NCI-H460 (cell line): ENCODE measurements at regions not wholly inside any gene's neighbourhood (a gene's known extent, or its start where the extent isn't known, plus 50 kb on each side); places are given as distances from the start of the nearest gene placed in this dataset.

Experiments
- DNase-seq: peaks from one replicate; pipeline ENCODE4 v3.0.0-alpha.2; 2016; ENCODE audit warnings: low read depth; ENCODE audit errors: extremely low read depth

GRCh38 chr15:94059013-94059587 lies 172.3 kb upstream of the MCTP2 start:
- no peak for DNase-seq

DNA sequence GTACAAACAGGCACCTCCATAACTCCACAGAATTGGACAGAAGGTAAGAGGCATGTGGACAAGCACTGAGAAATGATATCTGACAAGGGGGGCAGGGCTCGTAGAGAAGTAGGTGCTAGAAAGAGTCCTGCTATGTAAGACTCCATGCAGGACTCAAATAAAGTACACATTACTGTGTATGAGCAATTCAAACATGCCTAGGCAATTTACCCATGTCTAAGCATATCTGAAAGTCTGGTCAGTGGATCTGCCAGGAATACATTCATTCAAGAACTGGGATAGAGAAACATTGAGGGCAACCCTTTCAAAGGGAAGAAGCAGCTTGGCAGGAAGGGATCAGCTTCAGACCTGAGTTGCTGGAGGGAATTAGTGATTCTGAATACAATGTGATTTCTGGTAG lies 174.1 kb upstream of the MCTP2 start:
- DNase-seq, result no peak

GRCh38 chr15:94056314-94056713 lies 175.0 kb upstream of the MCTP2 start:
- no peak for DNase-seq

DNA sequence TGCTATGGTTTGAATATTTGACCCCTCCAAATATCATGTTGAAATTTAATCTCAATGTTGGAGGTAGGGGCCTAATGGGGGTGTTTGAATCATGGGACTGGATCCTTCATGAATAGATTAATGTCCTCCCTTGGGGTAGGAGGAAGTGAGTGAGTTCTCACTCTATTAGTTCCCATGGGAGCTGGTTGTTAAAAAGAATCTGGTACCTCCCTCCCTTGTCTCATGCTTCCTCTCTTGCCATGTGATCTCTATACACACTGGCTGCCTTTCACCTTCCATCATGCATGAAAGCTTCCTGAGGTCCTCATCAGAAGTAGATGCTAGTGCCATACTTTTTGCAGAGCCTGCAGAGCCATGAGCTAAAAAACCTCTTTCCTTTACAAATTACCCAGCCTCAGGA lies 177.7 kb upstream of the MCTP2 start:
- no peak for DNase-seq

- no peak for DNase-seq
Measured at GRCh38 chr15:94052711-94053110, 178.7 kb upstream of the MCTP2 start.

GRCh38 chr15:94047566-94047965 lies 183.8 kb upstream of the MCTP2 start:
- no peak for DNase-seq

DNA sequence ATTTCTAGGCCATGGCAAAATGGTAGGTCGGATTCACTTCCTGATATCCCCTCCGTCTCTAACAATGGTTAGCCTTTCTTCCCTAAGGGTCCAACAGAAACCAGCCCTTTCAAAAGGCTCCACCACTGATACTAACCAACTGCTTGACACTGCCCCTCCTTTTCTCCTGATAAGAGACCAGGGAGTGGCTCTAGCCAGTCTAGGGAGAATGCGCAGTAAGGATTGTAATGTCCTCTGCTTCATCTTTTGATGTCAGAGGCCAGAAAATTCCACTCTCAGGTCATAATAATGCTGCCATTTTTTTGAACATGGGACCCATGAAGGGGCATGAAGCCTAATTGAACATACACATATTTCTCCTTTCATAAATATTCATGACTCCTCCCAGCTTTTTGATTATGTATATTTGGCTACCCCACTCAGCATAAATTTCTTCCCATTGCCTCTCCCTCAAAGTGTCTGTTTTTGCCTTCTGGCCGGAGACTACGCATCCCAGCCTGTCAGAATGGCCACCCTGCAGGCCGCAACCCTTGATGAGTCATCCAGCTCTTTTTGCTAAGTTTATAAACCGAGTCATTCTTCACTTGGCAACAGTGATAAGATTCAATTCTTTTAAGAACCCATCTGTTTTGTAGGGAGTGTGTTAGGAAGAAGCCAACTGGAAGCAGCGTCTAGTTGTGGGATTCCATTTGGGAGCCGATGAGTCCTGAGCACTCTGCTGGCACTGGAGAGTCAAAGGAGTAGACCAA lies 189.0 kb upstream of the MCTP2 start:
- DNase-seq, result no peak

DNA sequence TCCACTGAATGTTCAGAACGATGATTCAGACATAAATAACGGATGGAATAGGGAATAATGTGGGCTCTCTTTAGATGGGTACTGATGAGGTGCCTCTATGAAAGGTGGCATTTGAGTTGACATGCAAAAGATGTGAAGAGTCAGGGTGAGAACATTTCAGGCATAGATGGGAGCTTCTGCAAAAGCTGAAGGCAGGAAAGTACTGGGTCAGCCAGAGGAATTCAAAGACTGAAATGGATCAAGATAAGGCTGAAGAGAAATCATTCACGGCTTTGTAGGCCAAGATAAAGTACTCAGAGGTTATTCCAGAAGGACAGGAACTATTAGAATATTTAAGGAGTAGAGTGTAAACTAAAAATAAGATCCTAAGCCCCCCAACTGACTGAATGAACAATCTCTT lies 189.6 kb upstream of the MCTP2 start:
- DNase-seq, result no peak

DNA sequence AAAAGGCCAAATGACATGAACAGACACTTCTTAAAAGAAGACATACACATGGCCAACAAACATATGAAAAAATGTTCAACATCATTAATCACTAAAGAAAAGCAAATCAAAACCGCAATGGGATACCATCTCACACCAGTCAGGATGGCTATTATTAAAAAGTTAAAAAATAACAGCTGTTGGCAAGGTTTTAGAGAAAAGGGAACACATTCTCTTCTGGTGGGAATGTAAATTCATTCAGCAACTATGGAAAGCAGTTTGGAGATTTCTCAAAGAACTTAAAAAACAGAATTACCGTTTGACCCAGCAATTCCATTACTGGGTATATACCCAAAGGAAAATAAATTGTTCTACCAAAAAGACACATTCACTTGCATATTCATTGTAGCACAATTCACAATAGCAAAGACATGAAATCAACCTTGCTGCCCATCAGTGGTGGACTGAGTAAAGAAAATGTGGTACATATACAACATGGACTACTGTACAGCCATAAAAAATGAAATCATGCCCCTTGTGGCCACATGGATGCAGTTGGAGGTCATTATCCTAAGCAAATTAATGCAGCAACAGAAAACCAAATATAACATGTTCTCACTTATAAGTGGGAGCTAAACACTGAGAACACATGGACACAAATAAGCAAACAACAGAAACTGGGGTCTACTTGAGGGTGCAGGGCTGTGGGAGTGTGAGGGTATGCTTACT lies 190.7 kb upstream of the MCTP2 start:
- no peak for DNase-seq

GRCh38 chr15:94036156-94036555 lies 195.2 kb upstream of the MCTP2 start:
- DNase-seq, result no peak

- no peak for DNase-seq
Measured at GRCh38 chr15:94033683-94034020, 197.7 kb upstream of the MCTP2 start.

- DNase-seq, result no peak
Measured at GRCh38 chr15:94033014-94033682, 198.2 kb upstream of the MCTP2 start.

- DNase-seq, result no peak
Measured at GRCh38 chr15:94032571-94032970, 198.8 kb upstream of the MCTP2 start.

DNA sequence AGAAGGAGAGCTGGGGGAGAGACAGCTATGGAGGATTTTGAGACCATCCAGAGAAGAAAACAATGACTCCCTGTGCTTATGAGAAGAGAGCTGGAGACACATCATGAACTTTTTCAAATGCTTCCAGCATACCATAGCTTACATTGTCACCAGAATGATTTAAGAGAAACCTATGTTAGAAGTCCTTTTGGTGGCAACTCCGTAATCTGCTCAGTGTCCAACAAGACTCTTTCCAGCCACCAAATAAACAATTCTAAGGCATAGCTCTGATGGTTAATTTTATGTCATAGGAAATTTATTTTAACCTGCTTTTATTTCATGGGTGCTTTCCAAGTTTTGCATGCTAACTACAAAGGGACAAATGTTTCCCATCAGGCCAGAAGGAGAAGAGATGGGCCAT lies 200.3 kb upstream of the MCTP2 start:
- no peak for DNase-seq

- DNase-seq, result no peak
Measured at GRCh38 chr15:94029495-94029894, 201.9 kb upstream of the MCTP2 start.

- no peak for DNase-seq
Measured at GRCh38 chr15:94028809-94029208, 202.6 kb upstream of the MCTP2 start.

- no peak for DNase-seq
Measured at GRCh38 chr15:94028121-94028520, 203.2 kb upstream of the MCTP2 start.

GRCh38 chr15:94027581-94027980 lies 203.8 kb upstream of the MCTP2 start:
- DNase-seq, result no peak

DNA sequence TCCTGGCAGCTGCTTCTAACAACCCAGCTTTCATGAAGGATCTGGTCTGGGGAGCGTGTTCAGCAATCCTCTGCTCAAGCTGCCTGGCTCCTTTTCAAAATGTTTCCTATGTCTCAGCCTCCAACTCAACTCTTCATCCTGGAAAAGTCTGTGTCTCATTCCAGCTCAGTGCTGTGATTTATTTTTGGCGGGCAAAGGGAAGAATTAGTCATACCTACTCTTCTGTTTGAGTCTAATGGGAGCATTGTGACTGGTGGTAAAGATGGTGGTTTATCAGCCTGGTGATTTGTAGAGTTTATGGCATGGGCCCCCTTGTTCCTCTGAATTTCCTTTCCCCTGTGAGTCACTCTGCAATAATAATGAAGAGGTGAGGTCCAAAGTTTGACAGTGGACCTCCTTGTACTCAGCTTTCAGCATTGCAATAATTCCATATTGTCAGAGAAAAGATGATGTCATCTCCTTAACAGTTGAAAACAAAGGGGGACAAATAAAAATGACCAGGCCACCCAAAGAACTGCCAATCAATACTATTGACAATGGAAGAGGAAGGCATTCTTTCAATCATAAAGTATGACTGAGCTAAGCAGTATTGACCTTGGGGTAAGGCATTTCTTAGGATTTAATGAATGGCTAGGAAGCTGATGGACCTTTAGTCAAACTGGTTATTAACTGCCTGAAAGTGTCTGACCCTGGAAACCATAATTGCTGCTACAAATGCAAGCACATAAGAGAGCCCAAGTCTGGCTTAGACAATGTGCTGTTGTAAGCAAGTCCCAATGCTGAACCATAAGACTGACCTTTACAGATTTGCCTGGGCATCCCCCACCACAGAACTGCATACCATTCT lies 204.7 kb upstream of the MCTP2 start:
- DNase-seq, result no peak

GRCh38 chr15:94023531-94023930 lies 207.8 kb upstream of the MCTP2 start:
- DNase-seq, result no peak
